NCI-H1694 treated with DMSO at 0.1 percent for 48 hours (cell line): ENCODE measurements at regions not wholly inside any gene's neighbourhood (a gene's known extent, or its start where the extent isn't known, plus 50 kb on each side); places are given as distances from the start of the nearest gene placed in this dataset.
"Not testable (repeated sequence)": the region's sequence is repeated elsewhere in the genome, so short reads cannot be mapped to it uniquely, and the experiment has no call there.

Experiments
- DNase-seq: peaks from one replicate; lab custom pipeline; 2025; lab: John Stamatoyannopoulos, UW

GRCh38 chr4:103415801-103416200 lies 217.7 kb upstream of the CENPE start:
- no peak for DNase-seq

- DNase-seq, result not testable (repeated sequence)
Observed at GRCh38 chr4:103412646-103413045, 214.5 kb upstream of the CENPE start.

- no peak for DNase-seq
Observed at GRCh38 chr4:103410386-103410785, 212.2 kb upstream of the CENPE start.

GRCh38 chr4:103405415-103405814 lies 207.3 kb upstream of the CENPE start:
- no peak for DNase-seq

DNA sequence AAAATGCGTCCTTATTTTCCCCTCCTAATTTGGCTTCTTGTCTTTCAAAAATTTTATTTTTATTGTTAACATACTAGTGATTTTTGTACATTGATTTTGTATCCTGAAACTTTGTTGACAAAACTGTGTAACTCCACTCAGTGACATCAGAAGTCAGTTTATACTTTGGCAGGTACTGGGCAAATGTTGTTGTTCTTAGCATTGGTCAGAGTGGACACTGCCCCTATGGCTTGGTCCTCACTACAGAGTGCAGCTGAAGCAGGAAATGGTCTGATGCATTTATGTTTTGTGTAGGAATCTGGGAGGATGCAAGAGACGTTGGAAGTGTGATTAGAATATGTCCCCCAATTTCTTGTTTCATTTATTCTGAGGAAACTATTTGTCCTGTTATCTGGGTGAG lies 205.5 kb upstream of the CENPE start:
- DNase-seq, result no peak

- no peak for DNase-seq
Observed at GRCh38 chr4:103402198-103402597, 204.1 kb upstream of the CENPE start.

DNA sequence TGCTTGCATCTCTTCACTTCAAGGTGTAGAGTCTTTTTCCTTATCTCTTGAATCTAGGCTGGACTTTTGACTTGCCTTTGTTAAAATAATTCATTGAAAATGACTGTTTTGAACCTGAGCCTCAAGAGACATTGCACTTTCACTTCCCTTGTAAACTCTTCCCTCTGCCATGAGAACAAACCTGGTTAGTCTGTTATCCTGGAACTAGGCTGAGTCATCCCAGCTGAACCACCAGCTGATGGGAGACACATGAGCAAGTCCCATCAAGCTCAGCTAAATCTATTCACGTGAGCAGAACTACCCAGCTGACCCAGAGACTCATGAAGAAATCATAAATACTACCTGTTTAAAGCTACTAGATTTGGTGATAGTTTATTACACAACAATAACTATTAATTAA lies 202.3 kb upstream of the CENPE start:
- no peak for DNase-seq

- no peak for DNase-seq
Observed at GRCh38 chr4:103397541-103397940, 199.4 kb upstream of the CENPE start.

DNA sequence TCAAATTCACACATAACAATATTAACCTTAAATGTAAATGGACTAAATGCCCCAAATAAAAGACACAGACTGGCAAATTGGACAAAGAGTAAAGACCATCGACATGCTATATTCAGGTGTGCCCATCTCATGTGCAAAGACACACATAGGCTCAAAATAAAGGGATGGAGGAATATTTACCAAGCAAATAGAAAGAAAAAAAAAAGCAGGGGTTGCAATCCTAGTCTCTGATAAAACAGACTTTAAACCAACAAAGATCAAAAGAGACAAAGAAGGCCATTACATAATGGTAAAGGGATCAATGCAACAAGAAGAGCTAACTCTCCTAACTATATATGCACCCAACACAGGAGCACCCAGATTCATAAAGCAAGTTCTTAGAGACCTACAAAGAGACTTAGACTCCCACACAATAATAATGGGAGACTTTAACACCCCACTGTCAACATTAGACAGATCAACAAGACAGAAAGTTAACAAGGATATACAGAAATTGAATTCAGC lies 189.4 kb upstream of the CENPE start:
- not testable (repeated sequence) for DNase-seq

DNA sequence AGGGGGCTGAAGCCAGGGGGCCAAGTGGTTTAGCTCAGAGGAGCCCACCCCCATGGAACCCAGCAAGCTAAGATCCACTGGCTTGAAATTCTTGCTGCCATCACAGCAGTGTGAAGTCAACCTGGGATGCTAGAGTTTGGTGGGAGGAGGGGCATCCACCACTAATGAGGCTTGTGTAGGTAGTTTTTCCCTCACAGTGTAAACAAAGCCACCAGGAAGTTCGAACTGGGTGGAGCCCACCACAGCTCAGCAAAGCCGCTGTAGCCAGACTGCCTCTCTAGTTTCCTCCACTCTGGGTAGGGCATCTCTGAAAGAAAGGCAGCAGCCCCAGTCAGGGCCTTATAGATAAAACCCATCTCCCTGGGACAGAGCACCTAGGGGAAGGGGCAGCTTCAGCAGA lies 187.4 kb upstream of the CENPE start:
- DNase-seq, result not testable (repeated sequence)

- DNase-seq, result no peak
Observed at GRCh38 chr4:103375278-103375677, 177.1 kb upstream of the CENPE start.

DNA sequence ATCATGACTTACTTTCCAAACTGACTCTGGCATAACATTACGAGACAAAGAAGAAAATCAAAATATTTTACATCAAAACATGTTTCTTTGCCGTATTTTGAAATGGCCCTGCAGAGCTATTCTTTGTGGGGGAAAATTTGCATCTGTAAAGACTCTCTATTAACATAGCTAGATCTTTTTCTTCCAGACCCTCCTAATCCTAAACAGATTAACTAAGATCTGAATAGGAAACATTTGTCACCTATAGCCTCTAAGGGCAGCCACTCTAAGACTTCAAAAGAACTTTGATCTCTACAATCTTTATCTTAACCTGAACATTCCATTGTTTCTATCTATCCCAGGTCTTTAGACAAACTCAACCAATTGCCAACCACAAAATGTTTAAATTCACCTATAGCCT lies 176.6 kb upstream of the CENPE start:
- no peak for DNase-seq

DNA sequence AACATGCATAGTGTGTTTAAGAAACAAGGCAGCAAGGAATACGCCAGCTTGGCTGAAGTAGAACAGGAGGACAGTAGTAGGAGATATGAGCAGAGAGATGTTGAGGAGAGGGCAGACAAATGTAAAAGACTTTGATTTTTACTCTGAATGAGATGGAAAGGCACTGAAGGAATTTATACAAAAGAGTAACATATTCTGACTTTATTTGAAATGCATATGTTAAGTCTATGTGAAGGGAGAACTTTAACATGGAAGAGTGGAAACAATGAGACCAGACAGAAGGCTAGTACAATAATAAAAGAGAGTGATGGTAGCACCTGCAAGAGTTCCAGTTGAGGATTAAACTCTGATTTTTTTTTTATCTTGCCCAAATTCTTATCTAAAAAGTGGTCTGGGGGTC lies 176.2 kb upstream of the CENPE start:
- DNase-seq, result no peak

- DNase-seq, result no peak
Observed at GRCh38 chr4:103372002-103372558, 173.9 kb upstream of the CENPE start.

GRCh38 chr4:103370336-103370735 lies 172.2 kb upstream of the CENPE start:
- DNase-seq, result no peak

GRCh38 chr4:103365285-103365684 lies 167.1 kb upstream of the CENPE start:
- no peak for DNase-seq

GRCh38 chr4:103364083-103364482 lies 165.9 kb upstream of the CENPE start:
- no peak for DNase-seq

DNA sequence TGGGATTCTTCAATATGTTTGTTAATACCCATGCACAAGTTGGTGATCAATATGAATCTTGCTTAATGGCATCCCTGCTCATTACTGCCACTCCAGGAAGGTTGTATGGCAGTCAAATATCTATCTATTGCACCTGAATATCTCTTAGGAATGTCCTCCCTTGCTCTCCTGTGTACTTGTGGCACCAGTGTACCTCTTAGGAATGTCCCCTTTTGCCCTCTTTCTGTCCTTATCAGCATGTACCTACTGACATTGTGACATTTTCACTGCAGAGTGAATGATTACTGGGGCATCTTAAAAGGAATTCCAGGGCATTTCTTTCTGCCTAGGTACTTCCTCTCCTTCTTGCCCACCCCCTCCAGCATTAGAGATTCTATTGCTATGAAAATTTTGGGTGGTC lies 163.8 kb upstream of the CENPE start:
- DNase-seq, result no peak

DNA sequence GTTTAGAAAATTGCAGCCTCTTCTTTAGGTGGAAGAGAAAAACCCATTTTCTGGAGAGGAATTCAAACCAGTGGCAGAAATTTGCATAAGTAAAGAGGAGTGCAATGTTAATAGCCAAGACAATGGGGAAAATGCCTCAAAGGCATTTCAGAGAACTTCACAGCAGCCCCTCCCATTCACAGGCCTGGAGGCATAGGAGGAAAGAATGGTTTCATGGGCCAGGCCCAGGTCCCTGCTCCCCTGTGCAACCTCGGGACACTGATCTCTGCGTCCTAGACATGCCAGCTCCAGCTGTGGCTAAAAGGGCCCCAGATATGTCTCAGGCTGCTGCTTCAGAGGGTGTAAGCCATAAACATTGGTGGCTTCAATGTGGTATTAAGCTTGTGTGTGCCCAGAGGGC lies 161.8 kb upstream of the CENPE start:
- no peak for DNase-seq

GRCh38 chr4:103354006-103354405 lies 155.9 kb upstream of the CENPE start:
- DNase-seq, result no peak

GRCh38 chr4:103329642-103330041 lies 131.5 kb upstream of the CENPE start:
- DNase-seq, result no peak

GRCh38 chr4:103324811-103325210 lies 126.7 kb upstream of the CENPE start:
- no peak for DNase-seq

DNA sequence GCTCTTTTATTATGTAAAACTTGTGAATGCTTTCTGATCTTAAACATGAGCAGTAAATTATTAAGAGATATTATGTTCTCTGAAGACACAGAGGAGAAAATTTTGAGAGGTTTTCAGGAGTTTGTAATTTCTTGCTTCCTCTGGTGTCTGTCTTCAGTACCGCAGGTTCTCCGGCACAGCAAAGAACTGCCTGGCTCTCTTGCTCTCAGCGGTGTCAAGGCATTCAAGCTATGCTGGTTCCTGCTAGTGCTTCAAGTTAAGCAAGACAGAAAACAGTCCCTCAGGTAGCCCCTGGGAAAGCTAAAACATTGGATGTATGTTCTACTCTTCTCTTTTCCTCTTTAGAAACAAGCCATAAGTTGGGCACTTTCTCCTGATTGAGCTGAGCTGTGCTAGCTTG lies 120.2 kb upstream of the CENPE start:
- DNase-seq, result no peak

DNA sequence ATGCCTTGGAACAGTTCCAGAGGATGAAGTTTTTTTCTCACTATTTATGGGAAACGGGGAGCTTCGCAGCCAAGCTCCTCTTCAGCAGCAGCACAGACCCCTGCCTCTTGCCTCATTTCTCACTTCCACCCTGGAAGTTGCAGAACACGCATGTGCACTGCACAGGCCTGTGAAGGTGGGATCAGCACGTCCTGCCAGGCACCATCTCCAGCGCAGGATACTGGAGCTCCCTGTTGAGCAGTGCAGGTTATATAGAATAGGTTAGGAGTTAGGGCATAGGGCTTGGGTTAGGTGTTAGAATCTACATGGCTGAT lies 110.1 kb upstream of the CENPE start:
- DNase-seq, result no peak
